NCI-H226 (cell line): ENCODE measurements at regions not wholly inside any gene's neighbourhood (a gene's known extent, or its start where the extent isn't known, plus 50 kb on each side); places are given as distances from the start of the nearest gene placed in this dataset.

Experiments used
- DNase-seq: peaks from one replicate; pipeline ENCODE4 v3.0.0-alpha.2; 2015

GRCh38 chr1:5456090-5456811, 536.0 kb downstream of the NPHP4 start:
- DNase-seq = no peak

- no peak for DNase-seq
Measured at GRCh38 chr1:5455651-5456050, 536.6 kb downstream of the NPHP4 start.

GRCh38 chr1:5455056-5455455, 537.2 kb downstream of the NPHP4 start:
- no peak for DNase-seq

- no peak for DNase-seq
Measured at GRCh38 chr1:5453347-5453746, 538.9 kb downstream of the NPHP4 start.

- DNase-seq = no peak
Measured at GRCh38 chr1:5451671-5452070, 540.6 kb downstream of the NPHP4 start.

- DNase-seq = no peak
Measured at GRCh38 chr1:5448486-5448885, 543.7 kb downstream of the NPHP4 start.

- DNase-seq = no peak
Measured at GRCh38 chr1:5447503-5447960, 544.7 kb downstream of the NPHP4 start.

- no peak for DNase-seq
Measured at GRCh38 chr1:5444396-5444795, 547.8 kb downstream of the NPHP4 start.

GRCh38 chr1:5436808-5437207, 555.4 kb downstream of the NPHP4 start:
- no peak for DNase-seq

- no peak for DNase-seq
Measured at GRCh38 chr1:5435414-5435813, 556.8 kb downstream of the NPHP4 start.

- no peak for DNase-seq
Measured at GRCh38 chr1:5432436-5432835, 559.8 kb downstream of the NPHP4 start.

- DNase-seq = no peak
Measured at GRCh38 chr1:5430911-5431697, 561.1 kb downstream of the NPHP4 start.

- no peak for DNase-seq
Measured at GRCh38 chr1:5430136-5430535, 562.1 kb downstream of the NPHP4 start.

GRCh38 chr1:5428351-5428750, 563.9 kb downstream of the NPHP4 start:
- DNase-seq = no peak

- DNase-seq = no peak
Measured at GRCh38 chr1:5427026-5427613, 565.1 kb downstream of the NPHP4 start.

GRCh38 chr1:5424802-5425703, 567.2 kb downstream of the NPHP4 start:
- DNase-seq = no peak

GRCh38 chr1:5423109-5423508, 569.1 kb downstream of the NPHP4 start:
- no peak for DNase-seq

GRCh38 chr1:5419501-5419900, 572.7 kb downstream of the NPHP4 start:
- DNase-seq = no peak

GRCh38 chr1:5416518-5416917, 575.7 kb downstream of the NPHP4 start:
- no peak for DNase-seq

GRCh38 chr1:5415606-5416005, 576.6 kb downstream of the NPHP4 start:
- DNase-seq = no peak

GRCh38 chr1:5410652-5411051, 581.6 kb downstream of the NPHP4 start:
- DNase-seq = no peak

GRCh38 chr1:5408401-5408800, 583.8 kb downstream of the NPHP4 start:
- no peak for DNase-seq

- DNase-seq = no peak
Measured at GRCh38 chr1:5405263-5405662, 587.0 kb downstream of the NPHP4 start.
